MM.1S (cell line): ENCODE measurements at regions not wholly inside any gene's neighbourhood (a gene's known extent, or its start where the extent isn't known, plus 50 kb on each side); places are given as distances from the start of the nearest gene placed in this dataset.

Experiments
- DNase-seq: peaks from one replicate; pipeline ENCODE4 v3.0.0-alpha.2; 2015
- H2AFZ ChIP-seq: fragments of 300-600 bp; sonication (generic); 2 replicates; pipeline ENCODE4 v1.6.0; 2016; ENCODE audit warnings: antibody characterized with exemption, low read length
- H3F3A ChIP-seq: fragments of 300-600 bp; sonication (generic); 2 replicates; pipeline ENCODE4 v1.6.1; 2016; ENCODE audit warnings: mild to moderate bottlenecking, antibody characterized with exemption, low read length, moderate library complexity, mixed read lengths; ENCODE audit not compliant: insufficient read depth
- H3K27ac ChIP-seq: fragments of 300-600 bp; sonication (generic); 2 replicates; pipeline ENCODE4 v1.5.1; 2016; ENCODE audit warnings: mild to moderate bottlenecking, low read length
- H3K27me3 ChIP-seq: fragments of 300-600 bp; sonication (generic); replicated peaks from 2 replicates; pipeline ENCODE4 v1.6.0; 2016; ENCODE audit warnings: low read length; ENCODE audit not compliant: insufficient read depth
- H3K36me3 ChIP-seq: fragments of 300-600 bp; sonication (generic); replicated peaks from 2 replicates; pipeline ENCODE4 v1.6.1; 2016; ENCODE audit warnings: mild to moderate bottlenecking, low read length, mixed read lengths; ENCODE audit not compliant: insufficient read depth
- H3K4me1 ChIP-seq: fragments of 300-600 bp; sonication (generic); 2 replicates; pipeline ENCODE4 v1.6.1; 2016; ENCODE audit warnings: low read length, mixed read lengths
- H3K4me2 ChIP-seq: fragments of 300-600 bp; sonication (generic); 2 replicates; pipeline ENCODE4 v1.6.0; 2016; ENCODE audit warnings: low read depth, low read length
- H3K4me3 ChIP-seq: fragments of 300-600 bp; sonication (generic); 2 replicates; pipeline ENCODE4 v1.5.1; 2016; ENCODE audit warnings: low read length, mixed read lengths
- H3K79me2 ChIP-seq: fragments of 300-600 bp; sonication (generic); 2 replicates; pipeline ENCODE4 v1.6.1; 2016; ENCODE audit warnings: mixed run types, low read length, mixed read lengths
- H3K9ac ChIP-seq: fragments of 300-600 bp; sonication (generic); 2 replicates; pipeline ENCODE4 v1.6.1; 2016; ENCODE audit warnings: low read length, mixed read lengths
- H3K9me2 ChIP-seq: fragments of 300-600 bp; sonication (generic); replicated peaks from 2 replicates; pipeline ENCODE4 v1.6.1; 2016; ENCODE audit warnings: mild to moderate bottlenecking, low read length, mixed read lengths; ENCODE audit not compliant: insufficient read depth
- H3K9me3 ChIP-seq: fragments of 300-600 bp; sonication (generic); replicated peaks from 2 replicates; pipeline ENCODE4 v1.6.1; 2016; ENCODE audit warnings: mild to moderate bottlenecking, low read length, mixed read lengths; ENCODE audit not compliant: insufficient read depth
- H4K20me1 ChIP-seq: fragments of 300-600 bp; sonication (generic); 2 replicates; pipeline ENCODE4 v1.6.1; 2016; ENCODE audit warnings: mild to moderate bottlenecking, low read length, moderate library complexity, mixed read lengths; ENCODE audit not compliant: insufficient read depth
- EZH2 ChIP-seq: fragments of 300-600 bp; sonication (generic); optimal IDR thresholded peaks from 2 replicates; pipeline ENCODE3; 2017; ENCODE audit warnings: low read depth, mild to moderate bottlenecking, antibody characterized with exemption, low read length, mixed read lengths
- EZH2phosphoT487 ChIP-seq: fragments of 300-600 bp; sonication (generic); IDR thresholded peaks from 2 replicates; pipeline ENCODE4 v1.6.1; 2018; ENCODE audit warnings: antibody characterized with exemption, low read length
- TF ChIP-seq, protein P1 (sequence below): fragments of 300-600 bp; sonication (generic); IDR thresholded peaks from 2 replicates; pipeline ENCODE4 v1.5.1; 2016; ENCODE audit warnings: antibody characterized with exemption, low read length, mixed read lengths

DNA sequence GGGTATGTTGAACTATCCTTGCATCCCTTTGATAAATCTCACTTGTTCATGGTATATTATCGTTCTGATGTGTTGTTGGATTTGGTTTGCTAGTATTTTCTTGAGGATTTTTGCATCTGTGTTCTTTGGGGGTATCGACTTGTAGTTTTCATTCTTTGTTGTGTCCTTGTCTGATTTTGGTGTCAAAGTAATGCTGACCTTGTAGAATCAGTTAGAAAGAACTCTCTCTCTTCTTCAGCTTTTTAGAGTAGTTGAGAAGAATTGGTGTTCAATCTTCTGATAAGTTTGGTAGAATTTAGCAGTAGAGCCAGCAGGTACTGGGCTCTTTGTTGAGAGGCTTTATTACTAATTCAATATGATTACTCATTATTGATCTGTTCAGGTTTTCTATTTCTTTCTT, 707.2 kb upstream of the LRFN5 start:
- DNase-seq = no peak
- Histone ChIP-seq H3K4me1 (no peaks in the 10 kb centered on the region), H3K9ac (no peak overlapping the region), H3K79me2 (no peaks in the 10 kb centered on the region), H3K27me3 (no peaks in the 10 kb centered on the region), H3K4me2 (no peak overlapping the region), H3K9me2 (no peaks in the 10 kb centered on the region), H3K9me3 (no peaks in the 10 kb centered on the region), H3F3A (no peaks in the 10 kb centered on the region), H4K20me1 (no peaks in the 10 kb centered on the region), H2AFZ (no peak overlapping the region), H3K4me3 (no peak overlapping the region), H3K27ac (no peak overlapping the region), H3K36me3 (no peaks in the 10 kb centered on the region)
- TF ChIP-seq, protein P1, sequence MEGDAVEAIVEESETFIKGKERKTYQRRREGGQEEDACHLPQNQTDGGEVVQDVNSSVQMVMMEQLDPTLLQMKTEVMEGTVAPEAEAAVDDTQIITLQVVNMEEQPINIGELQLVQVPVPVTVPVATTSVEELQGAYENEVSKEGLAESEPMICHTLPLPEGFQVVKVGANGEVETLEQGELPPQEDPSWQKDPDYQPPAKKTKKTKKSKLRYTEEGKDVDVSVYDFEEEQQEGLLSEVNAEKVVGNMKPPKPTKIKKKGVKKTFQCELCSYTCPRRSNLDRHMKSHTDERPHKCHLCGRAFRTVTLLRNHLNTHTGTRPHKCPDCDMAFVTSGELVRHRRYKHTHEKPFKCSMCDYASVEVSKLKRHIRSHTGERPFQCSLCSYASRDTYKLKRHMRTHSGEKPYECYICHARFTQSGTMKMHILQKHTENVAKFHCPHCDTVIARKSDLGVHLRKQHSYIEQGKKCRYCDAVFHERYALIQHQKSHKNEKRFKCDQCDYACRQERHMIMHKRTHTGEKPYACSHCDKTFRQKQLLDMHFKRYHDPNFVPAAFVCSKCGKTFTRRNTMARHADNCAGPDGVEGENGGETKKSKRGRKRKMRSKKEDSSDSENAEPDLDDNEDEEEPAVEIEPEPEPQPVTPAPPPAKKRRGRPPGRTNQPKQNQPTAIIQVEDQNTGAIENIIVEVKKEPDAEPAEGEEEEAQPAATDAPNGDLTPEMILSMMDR = no peak
- no peak for TF ChIP-seq EZH2
- TF ChIP-seq EZH2phosphoT487 = no peak

DNA sequence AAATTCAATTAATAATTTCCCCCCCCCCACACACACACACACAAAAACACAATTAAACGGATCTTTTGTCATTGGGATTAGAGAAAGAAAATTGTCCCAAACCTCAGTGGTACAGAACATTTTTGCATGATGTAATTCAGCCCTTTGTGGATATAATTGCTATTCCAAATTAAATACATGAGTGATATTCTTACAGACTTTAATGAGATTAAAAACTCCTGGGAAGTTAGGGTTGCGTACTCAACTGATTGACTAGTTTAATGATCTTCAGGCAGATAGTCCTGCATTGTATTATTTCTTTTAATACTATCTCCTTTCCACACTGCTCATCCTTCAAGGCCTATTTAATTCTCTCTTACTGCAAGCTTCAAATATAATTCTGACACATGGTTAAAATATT, 711.8 kb upstream of the LRFN5 start:
- H3K4me1 ChIP-seq = no peaks in the 10 kb centered on the region
- TF ChIP-seq EZH2 = no peak
- TF ChIP-seq, protein P1 = no peak
- no peak for TF ChIP-seq EZH2phosphoT487
- DNase-seq = no peak
- H3K79me2 ChIP-seq = no peaks in the 10 kb centered on the region
- H3K4me2 ChIP-seq = no peak overlapping the region
- H4K20me1 ChIP-seq = no peaks in the 10 kb centered on the region
- H3F3A ChIP-seq = no peaks in the 10 kb centered on the region
- no peaks in the 10 kb centered on the region for H3K36me3 ChIP-seq
- no peak overlapping the region for H2AFZ ChIP-seq
- no peaks in the 10 kb centered on the region for H3K9me2 ChIP-seq
- H3K9me3 ChIP-seq = no peaks in the 10 kb centered on the region
- no peak overlapping the region for H3K27ac ChIP-seq
- H3K4me3 ChIP-seq = no peak overlapping the region
- no peak overlapping the region for H3K9ac ChIP-seq
- H3K27me3 ChIP-seq = no peaks in the 10 kb centered on the region

DNA sequence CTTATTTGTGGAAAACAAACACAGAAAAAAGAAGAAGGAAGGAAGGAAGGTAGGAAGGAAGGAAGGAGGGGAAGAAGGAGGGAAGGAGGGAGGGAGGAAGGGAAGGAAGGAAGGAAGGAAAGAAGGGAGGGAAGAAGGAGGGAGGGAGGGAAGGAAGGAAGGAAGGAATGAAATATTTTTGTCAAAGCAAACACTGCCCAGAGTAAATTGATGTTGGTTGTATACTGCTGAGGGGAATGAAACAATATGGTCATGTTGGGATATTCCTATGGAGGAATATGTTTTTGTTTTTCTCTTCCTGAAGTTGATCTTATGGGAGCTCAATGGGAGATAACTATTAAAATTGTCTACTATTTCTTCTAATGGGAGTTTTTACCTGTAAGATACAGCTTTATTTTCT, 717.5 kb upstream of the LRFN5 start:
- H3F3A ChIP-seq = no peaks in the 10 kb centered on the region
- no peaks in the 10 kb centered on the region for H4K20me1 ChIP-seq
- DNase-seq = no peak
- H2AFZ ChIP-seq = no peak overlapping the region
- no peak overlapping the region for H3K9ac ChIP-seq
- H3K4me1 ChIP-seq = no peaks in the 10 kb centered on the region
- H3K36me3 ChIP-seq = no peaks in the 10 kb centered on the region
- H3K27ac ChIP-seq = no peak overlapping the region
- H3K4me3 ChIP-seq = no peak overlapping the region
- no peak overlapping the region for H3K4me2 ChIP-seq
- no peaks in the 10 kb centered on the region for H3K27me3 ChIP-seq
- H3K9me3 ChIP-seq = no peaks in the 10 kb centered on the region
- no peaks in the 10 kb centered on the region for H3K9me2 ChIP-seq
- TF ChIP-seq, protein P1 = no peak
- TF ChIP-seq EZH2 (no peak), EZH2phosphoT487 (no peak)
- H3K79me2 ChIP-seq = no peaks in the 10 kb centered on the region

DNA sequence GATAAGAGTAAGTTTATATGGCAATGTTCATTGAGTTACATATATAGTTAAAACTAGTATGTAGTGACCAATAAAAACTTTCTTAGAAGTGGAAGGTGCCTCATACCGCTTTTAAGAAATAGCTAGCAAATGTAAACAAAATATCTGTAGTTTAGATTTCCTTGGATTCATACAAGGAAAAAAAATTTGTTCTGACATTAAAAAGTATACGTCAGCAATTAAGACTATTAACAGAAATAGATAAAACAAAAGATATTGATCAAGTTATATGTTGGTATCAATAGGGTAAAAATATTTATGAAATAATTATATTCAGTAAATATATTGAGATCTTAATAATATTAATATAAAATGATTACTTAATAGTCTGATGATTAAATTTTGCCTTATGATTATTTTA, 718.8 kb upstream of the LRFN5 start:
- Histone ChIP-seq H3K9me3 (no peaks in the 10 kb centered on the region), H3K79me2 (no peaks in the 10 kb centered on the region), H2AFZ (no peak overlapping the region), H3F3A (no peaks in the 10 kb centered on the region), H3K4me2 (no peak overlapping the region), H3K4me3 (no peak overlapping the region), H3K27ac (no peak overlapping the region), H3K9me2 (no peaks in the 10 kb centered on the region), H3K27me3 (no peaks in the 10 kb centered on the region), H3K9ac (no peak overlapping the region), H3K4me1 (no peaks in the 10 kb centered on the region), H4K20me1 (no peaks in the 10 kb centered on the region), H3K36me3 (no peaks in the 10 kb centered on the region)
- TF ChIP-seq, protein P1 = no peak
- TF ChIP-seq EZH2 (no peak), EZH2phosphoT487 (no peak)
- DNase-seq = no peak
